NOMO-1 treated with dmso at 0.1 percent for 144 hours (cell line): ENCODE measurements at regions not wholly inside any gene's neighbourhood (a gene's known extent, or its start where the extent isn't known, plus 50 kb on each side); places are given as distances from the start of the nearest gene placed in this dataset.
A peak's percentile ranks its signal among the peaks of the same experiment; 100 is the strongest.

ENCODE experiments used
- DNase-seq: peaks from one replicate; lab custom pipeline; 2025; ENCODE audit not compliant: unreplicated experiment; lab: John Stamatoyannopoulos, UW

- DNase-seq = no peak
Observed at GRCh38 chr6:17047889-17048288, 54.0 kb upstream of the STMND1 start.

- no peak for DNase-seq
Observed at GRCh38 chr6:17045581-17046322, 56.1 kb upstream of the STMND1 start.

GRCh38 chr6:17043148-17043522 is 58.7 kb upstream of the STMND1 start:
- DNase-seq = no peak

- no peak for DNase-seq
Observed at GRCh38 chr6:17042422-17043147, 59.3 kb upstream of the STMND1 start.

- no peak for DNase-seq
Observed at GRCh38 chr6:17039266-17039665, 62.6 kb upstream of the STMND1 start.

- no peak for DNase-seq
Observed at GRCh38 chr6:17038316-17038715, 63.5 kb upstream of the STMND1 start.

- no peak for DNase-seq
Observed at GRCh38 chr6:17036065-17036393, 65.8 kb upstream of the STMND1 start.

GRCh38 chr6:17035257-17036064 is 66.4 kb upstream of the STMND1 start:
- no peak for DNase-seq

GRCh38 chr6:17033746-17034145 is 68.1 kb upstream of the STMND1 start:
- no peak for DNase-seq

GRCh38 chr6:17032988-17033634 is 68.7 kb upstream of the STMND1 start:
- no peak for DNase-seq

- DNase-seq = no peak
Observed at GRCh38 chr6:17032590-17032987, 69.3 kb upstream of the STMND1 start.

- no peak for DNase-seq
Observed at GRCh38 chr6:17031961-17032360, 69.9 kb upstream of the STMND1 start.

- no peak for DNase-seq
Observed at GRCh38 chr6:17027441-17027840, 74.4 kb upstream of the STMND1 start.

- DNase-seq = peak; percentile 54
Observed at GRCh38 chr6:17022604-17023003, 79.2 kb upstream of the STMND1 start.

- no peak for DNase-seq
Observed at GRCh38 chr6:17021539-17021889, 80.3 kb upstream of the STMND1 start.

- no peak for DNase-seq
Observed at GRCh38 chr6:17020889-17021538, 80.8 kb upstream of the STMND1 start.

GRCh38 chr6:17018425-17018824 is 83.4 kb upstream of the STMND1 start:
- DNase-seq = no peak

- no peak for DNase-seq
Observed at GRCh38 chr6:17017416-17017815, 84.4 kb upstream of the STMND1 start.

- DNase-seq = no peak
Observed at GRCh38 chr6:17015551-17016381, 86.1 kb upstream of the STMND1 start.

- peak; percentile 43 for DNase-seq
Observed at GRCh38 chr6:17015144-17015543, 86.7 kb upstream of the STMND1 start.
